Panc1 (cell line): ENCODE measurements at regions not wholly inside any gene's neighbourhood (a gene's known extent, or its start where the extent isn't known, plus 50 kb on each side); places are given as distances from the start of the nearest gene placed in this dataset.

Experiments used
- ATAC-seq: fragments of 200-7000 bp; cut with Tn5 transposase; 2 replicates; pipeline ENCODE4 v1.9.1; 2020; ENCODE audit warnings: mild to moderate bottlenecking, moderate library complexity
- BruUV-seq: library from RNA; stranded (reverse); fragments of 400-500 nt; replicated peaks from 2 replicates; lab custom pipeline; 2021; lab: Mats Ljungman, UMichigan
- CTCF ChIA-PET: fragments of 300-600 bp; sonication (Branson Sonifier 250); formaldehyde crosslinking; loops from one replicate; lab custom pipeline; 2022; ENCODE audit warnings: antibody characterized with exemption; lab: Charles Lee
- POLR2A ChIA-PET: fragments of 300-600 bp; sonication (Branson Sonifier 250); formaldehyde crosslinking; loops from one replicate; lab custom pipeline; 2022; ENCODE audit warnings: antibody characterized with exemption; lab: Charles Lee
- DNase-seq: peaks from one replicate; pipeline ENCODE4 v3.0.0-alpha.2; 2010; ENCODE audit warnings: low read depth, low spot score
- H3K27ac ChIP-seq: 2 replicates; pipeline ENCODE4 v1.5.1; 2011; ENCODE audit warnings: mild to moderate bottlenecking, low read length, inconsistent platforms
- H3K27me3 ChIP-seq: fragments of 200-500 bp; sonication (Bioruptor generic); 2 replicates; pipeline ENCODE4 v1.6.0; 2014; ENCODE audit warnings: low read length, inconsistent platforms; ENCODE audit not compliant: control insufficient read depth, insufficient read depth
- H3K36me3 ChIP-seq: fragments of 200-500 bp; sonication (Bioruptor generic); 2 replicates; pipeline ENCODE4 v1.5.1; 2014; ENCODE audit warnings: inconsistent platforms, mild to moderate bottlenecking, low read length, moderate library complexity; ENCODE audit not compliant: control insufficient read depth, insufficient read depth
- H3K4me1 ChIP-seq: 2 replicates; pipeline ENCODE4 v1.5.1; 2011; ENCODE audit warnings: inconsistent platforms, mild to moderate bottlenecking, low read length, moderate library complexity; ENCODE audit not compliant: control insufficient read depth, insufficient read depth
- H3K4me3 ChIP-seq, 2 experiments: 2 replicates each; pipeline ENCODE4 v1.5.1; 2011 to 2012; ENCODE audit warnings: low read depth in 2 of 2, low read length in 2 of 2, mild to moderate bottlenecking in 2 of 2, inconsistent platforms in 1 of 2, moderate library complexity in 1 of 2
- H3K9me3 ChIP-seq: fragments of 200-500 bp; sonication (Bioruptor generic); 2 replicates; pipeline ENCODE4 v1.5.1; 2014; ENCODE audit warnings: low read depth, mild to moderate bottlenecking, inconsistent platforms, low read length, moderate library complexity; ENCODE audit not compliant: control insufficient read depth, insufficient read depth
- POLR2AphosphoS5 ChIP-seq: IDR thresholded peaks from 2 replicates; pipeline ENCODE4 v1.6.1; 2012; ENCODE audit warnings: mild to moderate bottlenecking, low read depth, low read length, moderate library complexity
- SIN3A ChIP-seq: IDR thresholded peaks from 2 replicates; pipeline ENCODE4 v1.6.1; 2012; ENCODE audit warnings: low read depth, mild to moderate bottlenecking, low read length, moderate library complexity, borderline replicate concordance; ENCODE audit not compliant: insufficient read depth
- TCF7L2 ChIP-seq: IDR thresholded peaks from 2 replicates; pipeline ENCODE4 v1.6.1; 2011; ENCODE audit warnings: mild to moderate bottlenecking, low read depth, low read length, inconsistent platforms
- in situ Hi-C: cut with HindIII; loops from 2 replicates; pipeline ENCODE4 v1.10.0; 2016; ENCODE audit warnings: low sequenced_read_pairs, low pct_unique_long_range_greater_than_20kb
- intact Hi-C: fragments of 100-400 bp; cut with micrococcal nuclease; formaldehyde crosslinking; loops from one replicate; pipeline ENCODE4 v1.10.0; 2022; ENCODE audit not compliant: unreplicated experiment
- TF ChIP-seq, protein P1 (sequence below), 2 experiments: IDR thresholded peaks; 2 replicates each; pipeline ENCODE4 v1.6.1; 2011 to 2012; ENCODE audit warnings: low read depth in 2 of 2, control low read depth in 1 of 2, low read length in 1 of 2, mild to moderate bottlenecking in 1 of 2, moderate library complexity in 1 of 2; ENCODE audit not compliant: insufficient read depth in 1 of 2
- TF ChIP-seq, protein P2 (sequence below): fragments of 450-650 bp; IDR thresholded peaks from 2 replicates; pipeline ENCODE4 v1.5.1; 2017; ENCODE audit warnings: mild to moderate bottlenecking

DNA sequence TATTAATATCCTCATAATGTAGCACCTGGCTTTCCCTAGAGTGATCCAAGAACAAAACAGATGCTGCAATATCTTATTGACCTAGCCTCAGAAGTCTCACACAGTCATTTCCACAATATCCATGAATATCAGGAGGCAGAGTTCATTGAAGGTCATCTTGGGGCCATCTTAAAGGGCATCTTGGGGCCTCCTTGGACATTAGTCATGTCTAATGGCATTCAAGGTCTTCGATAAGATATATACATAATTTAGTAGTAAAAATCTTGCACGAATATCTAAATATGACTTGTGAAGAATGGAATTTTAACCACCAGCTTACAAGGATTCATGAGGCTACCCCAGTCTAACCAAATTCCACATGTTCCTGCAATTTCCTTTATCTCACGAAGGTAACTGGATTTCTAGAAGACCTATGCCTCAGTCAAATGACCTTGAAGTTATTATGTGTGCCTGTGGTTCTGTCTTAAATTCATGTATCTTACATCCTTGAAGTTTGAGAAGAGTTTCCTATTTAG lies 163.6 kb upstream of the SPEF2 start:
- BruUV-seq, result no TSS peak
- ATAC-seq, result no peak
- H3K4me1 ChIP-seq, result no peaks in the 10 kb centered on the region
- no peaks in the 10 kb centered on the region for H3K9me3 ChIP-seq
- no peak overlapping the region for H3K4me3 ChIP-seq
- POLR2A ChIA-PET, result no interaction called here
- no peak for TF ChIP-seq POLR2AphosphoS5
- no peak for TF ChIP-seq SIN3A
- TF ChIP-seq, protein P1, sequence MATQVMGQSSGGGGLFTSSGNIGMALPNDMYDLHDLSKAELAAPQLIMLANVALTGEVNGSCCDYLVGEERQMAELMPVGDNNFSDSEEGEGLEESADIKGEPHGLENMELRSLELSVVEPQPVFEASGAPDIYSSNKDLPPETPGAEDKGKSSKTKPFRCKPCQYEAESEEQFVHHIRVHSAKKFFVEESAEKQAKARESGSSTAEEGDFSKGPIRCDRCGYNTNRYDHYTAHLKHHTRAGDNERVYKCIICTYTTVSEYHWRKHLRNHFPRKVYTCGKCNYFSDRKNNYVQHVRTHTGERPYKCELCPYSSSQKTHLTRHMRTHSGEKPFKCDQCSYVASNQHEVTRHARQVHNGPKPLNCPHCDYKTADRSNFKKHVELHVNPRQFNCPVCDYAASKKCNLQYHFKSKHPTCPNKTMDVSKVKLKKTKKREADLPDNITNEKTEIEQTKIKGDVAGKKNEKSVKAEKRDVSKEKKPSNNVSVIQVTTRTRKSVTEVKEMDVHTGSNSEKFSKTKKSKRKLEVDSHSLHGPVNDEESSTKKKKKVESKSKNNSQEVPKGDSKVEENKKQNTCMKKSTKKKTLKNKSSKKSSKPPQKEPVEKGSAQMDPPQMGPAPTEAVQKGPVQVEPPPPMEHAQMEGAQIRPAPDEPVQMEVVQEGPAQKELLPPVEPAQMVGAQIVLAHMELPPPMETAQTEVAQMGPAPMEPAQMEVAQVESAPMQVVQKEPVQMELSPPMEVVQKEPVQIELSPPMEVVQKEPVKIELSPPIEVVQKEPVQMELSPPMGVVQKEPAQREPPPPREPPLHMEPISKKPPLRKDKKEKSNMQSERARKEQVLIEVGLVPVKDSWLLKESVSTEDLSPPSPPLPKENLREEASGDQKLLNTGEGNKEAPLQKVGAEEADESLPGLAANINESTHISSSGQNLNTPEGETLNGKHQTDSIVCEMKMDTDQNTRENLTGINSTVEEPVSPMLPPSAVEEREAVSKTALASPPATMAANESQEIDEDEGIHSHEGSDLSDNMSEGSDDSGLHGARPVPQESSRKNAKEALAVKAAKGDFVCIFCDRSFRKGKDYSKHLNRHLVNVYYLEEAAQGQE (IDR thresholded peaks at IDR 0.05; ENCODE audit: insufficient read depth in 1 of 2, low read depth in 2 of 2, low read length in 1 of 2), result no peak
- TF ChIP-seq, protein P2, sequence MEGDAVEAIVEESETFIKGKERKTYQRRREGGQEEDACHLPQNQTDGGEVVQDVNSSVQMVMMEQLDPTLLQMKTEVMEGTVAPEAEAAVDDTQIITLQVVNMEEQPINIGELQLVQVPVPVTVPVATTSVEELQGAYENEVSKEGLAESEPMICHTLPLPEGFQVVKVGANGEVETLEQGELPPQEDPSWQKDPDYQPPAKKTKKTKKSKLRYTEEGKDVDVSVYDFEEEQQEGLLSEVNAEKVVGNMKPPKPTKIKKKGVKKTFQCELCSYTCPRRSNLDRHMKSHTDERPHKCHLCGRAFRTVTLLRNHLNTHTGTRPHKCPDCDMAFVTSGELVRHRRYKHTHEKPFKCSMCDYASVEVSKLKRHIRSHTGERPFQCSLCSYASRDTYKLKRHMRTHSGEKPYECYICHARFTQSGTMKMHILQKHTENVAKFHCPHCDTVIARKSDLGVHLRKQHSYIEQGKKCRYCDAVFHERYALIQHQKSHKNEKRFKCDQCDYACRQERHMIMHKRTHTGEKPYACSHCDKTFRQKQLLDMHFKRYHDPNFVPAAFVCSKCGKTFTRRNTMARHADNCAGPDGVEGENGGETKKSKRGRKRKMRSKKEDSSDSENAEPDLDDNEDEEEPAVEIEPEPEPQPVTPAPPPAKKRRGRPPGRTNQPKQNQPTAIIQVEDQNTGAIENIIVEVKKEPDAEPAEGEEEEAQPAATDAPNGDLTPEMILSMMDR, result no peak
- TF ChIP-seq TCF7L2, result no peak
- H3K27me3 ChIP-seq, result no peaks in the 10 kb centered on the region
- in situ Hi-C loops (no loop called here), intact Hi-C loops (no loop called here)
- no peak for DNase-seq
- no peaks in the 10 kb centered on the region for H3K36me3 ChIP-seq
- no peak overlapping the region for H3K27ac ChIP-seq
- CTCF ChIA-PET, result no interaction called here

DNA sequence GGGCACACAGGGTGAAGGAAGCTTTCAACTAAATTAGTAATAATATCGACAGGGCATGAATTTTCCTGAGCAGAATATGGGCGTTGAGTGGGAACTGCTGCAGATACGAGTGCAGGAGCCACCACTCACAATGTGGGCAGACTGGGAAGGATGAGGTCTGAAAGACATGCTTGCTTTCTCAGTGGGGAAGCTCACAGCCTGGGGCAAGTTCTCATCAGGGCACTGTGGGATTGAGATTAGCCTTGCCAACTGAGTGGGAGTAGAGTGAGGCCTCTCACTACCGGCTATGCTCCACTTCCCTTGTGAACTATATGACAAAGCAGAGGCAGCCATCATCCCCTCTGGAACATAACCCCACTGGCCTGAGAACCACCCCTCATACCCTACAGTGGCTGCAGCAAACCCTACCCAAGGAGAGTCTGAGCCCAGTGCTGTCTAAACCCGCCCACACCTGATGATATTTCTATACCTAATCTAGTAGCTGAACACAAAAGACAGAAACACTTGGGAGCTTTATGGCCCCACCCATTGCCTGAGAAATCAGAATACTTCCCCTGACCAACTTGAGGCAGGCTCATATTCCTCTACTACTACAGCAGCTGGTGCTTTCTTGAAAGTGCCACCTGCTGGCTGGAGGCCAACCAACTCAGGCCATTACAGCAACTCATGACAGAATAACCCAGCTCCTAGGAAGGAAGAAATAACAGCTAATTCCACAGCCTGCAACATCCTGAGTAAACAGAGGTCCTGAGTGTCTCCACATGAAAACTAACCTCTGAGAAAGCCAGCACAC lies 173.7 kb upstream of the SPEF2 start:
- no peak overlapping the region for H3K27ac ChIP-seq
- no peak for ATAC-seq
- H3K36me3 ChIP-seq, result no peaks in the 10 kb centered on the region
- no peak overlapping the region for H3K4me3 ChIP-seq
- TF ChIP-seq SIN3A (no peak), POLR2AphosphoS5 (no peak), TCF7L2 (no peak)
- TF ChIP-seq, protein P1 (IDR thresholded peaks at IDR 0.05; ENCODE audit: insufficient read depth in 1 of 2, low read depth in 2 of 2, low read length in 1 of 2), result no peak
- TF ChIP-seq, protein P2, result no peak
- no TSS peak for BruUV-seq
- no peak for DNase-seq
- H3K4me1 ChIP-seq, result no peaks in the 10 kb centered on the region
- H3K27me3 ChIP-seq, result no peaks in the 10 kb centered on the region
- intact Hi-C loops, result no loop called here
- in situ Hi-C loops, result no loop called here
- ChIA-PET CTCF (no interaction called here), POLR2A (no interaction called here)
- H3K9me3 ChIP-seq, result no peaks in the 10 kb centered on the region
